ENCODE measurements at regions not wholly inside any gene's neighbourhood (a gene's known extent, or its start where the extent isn't known, plus 50 kb on each side); places are given as distances from the start of the nearest gene placed in this dataset.
"Not testable (repeated sequence)": the region's sequence is repeated elsewhere in the genome, so short reads cannot be mapped to it uniquely, and the experiment has no call there.

GRCh38 chr17:77610972-77611521 is 347.5 kb upstream of the TNRC6C start:
- no peak for DNase-seq

- DNase-seq = peak in 1 of 2 donors; percentile 6
These were observed 346.6 kb upstream of the TNRC6C start for GRCh38 chr17:77611791-77612502.

GRCh38 chr17:77613218-77613617 is 345.3 kb upstream of the TNRC6C start:
- DNase-seq = no peak

- DNase-seq = no peak
These were observed 344.9 kb upstream of the TNRC6C start for GRCh38 chr17:77613627-77614026.

- no peak for DNase-seq
These were observed 342.7 kb upstream of the TNRC6C start for GRCh38 chr17:77615703-77616253.

GRCh38 chr17:77616254-77616731 is 342.2 kb upstream of the TNRC6C start:
- DNase-seq = no peak

GRCh38 chr17:77617516-77617915 is 341.0 kb upstream of the TNRC6C start:
- no peak for DNase-seq

- no peak for DNase-seq
These were observed 340.3 kb upstream of the TNRC6C start for GRCh38 chr17:77618173-77618572.

- DNase-seq = no peak
These were observed 339.8 kb upstream of the TNRC6C start for GRCh38 chr17:77618731-77619130.

- DNase-seq = no peak
These were observed 339.2 kb upstream of the TNRC6C start for GRCh38 chr17:77619326-77619725.

- no peak for DNase-seq
These were observed 338.7 kb upstream of the TNRC6C start for GRCh38 chr17:77619851-77620250.

GRCh38 chr17:77620282-77620681 is 338.2 kb upstream of the TNRC6C start:
- no peak for DNase-seq

GRCh38 chr17:77622084-77622483 is 336.4 kb upstream of the TNRC6C start:
- DNase-seq = not testable (repeated sequence)

- no peak for DNase-seq
These were observed 335.9 kb upstream of the TNRC6C start for GRCh38 chr17:77622647-77623046.

- DNase-seq = not testable (repeated sequence)
These were observed 335.2 kb upstream of the TNRC6C start for GRCh38 chr17:77623321-77623720.

GRCh38 chr17:77628035-77628434 is 330.5 kb upstream of the TNRC6C start:
- no peak for DNase-seq

- DNase-seq = not testable (repeated sequence)
These were observed 329.2 kb upstream of the TNRC6C start for GRCh38 chr17:77629284-77629683.

GRCh38 chr17:77631307-77631706 is 327.2 kb upstream of the TNRC6C start:
- DNase-seq = no peak

GRCh38 chr17:77632619-77633018 is 325.9 kb upstream of the TNRC6C start:
- no peak for DNase-seq

- no peak for DNase-seq
These were observed 323.8 kb upstream of the TNRC6C start for GRCh38 chr17:77634710-77635109.

GRCh38 chr17:77635176-77635575 is 323.3 kb upstream of the TNRC6C start:
- no peak for DNase-seq

GRCh38 chr17:77635785-77636184 is 322.7 kb upstream of the TNRC6C start:
- not testable (repeated sequence) for DNase-seq

- DNase-seq = no peak
These were observed 321.4 kb upstream of the TNRC6C start for GRCh38 chr17:77636835-77637817.
